Erythroblast (primary cell): ENCODE measurements at regions not wholly inside any gene's neighbourhood (a gene's known extent, or its start where the extent isn't known, plus 50 kb on each side); places are given as distances from the start of the nearest gene placed in this dataset.
A peak's percentile ranks its signal among the peaks of the same experiment; 100 is the strongest.
"Not testable (repeated sequence)": the region's sequence is repeated elsewhere in the genome, so short reads cannot be mapped to it uniquely, and the experiment has no call there.

Experiments used
- DNase-seq, 2 experiments: peaks; one replicate each; lab custom pipeline; 2025; lab: John Stamatoyannopoulos, UW
- GATA1 ChIP-seq: IDR thresholded peaks from 2 replicates; pipeline ENCODE4 v1.6.1; 2011; ENCODE audit warnings: low read depth, mild to moderate bottlenecking, control low read depth, low read length, moderate library complexity
- POLR2A ChIP-seq: IDR thresholded peaks from 2 replicates; pipeline ENCODE4 v1.6.1; 2011; ENCODE audit warnings: mild to moderate bottlenecking, low read length

DNA sequence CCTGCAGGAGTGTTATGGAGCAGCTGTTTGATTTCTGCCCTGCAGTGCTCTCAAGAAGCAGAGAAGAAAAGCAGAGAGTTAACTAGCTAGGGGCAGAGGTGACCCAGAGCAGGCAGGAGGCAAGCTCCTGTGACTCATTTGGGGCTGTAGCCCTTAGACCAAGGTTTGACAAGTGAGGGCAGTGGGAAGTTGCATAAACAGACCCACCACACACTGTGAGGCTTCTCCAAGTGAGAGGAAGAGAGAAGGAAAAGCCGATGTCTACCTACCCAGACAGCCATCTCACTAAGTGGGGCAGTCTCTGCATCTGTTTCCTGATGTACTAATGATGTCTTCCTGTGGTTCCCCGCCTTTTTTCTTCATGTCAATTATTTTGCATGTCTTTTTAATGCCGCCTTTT, 159.9 kb upstream of the NR5A2 start:
- no peak for DNase-seq
- no peak for TF ChIP-seq GATA1
- no peak for TF ChIP-seq POLR2A

DNA sequence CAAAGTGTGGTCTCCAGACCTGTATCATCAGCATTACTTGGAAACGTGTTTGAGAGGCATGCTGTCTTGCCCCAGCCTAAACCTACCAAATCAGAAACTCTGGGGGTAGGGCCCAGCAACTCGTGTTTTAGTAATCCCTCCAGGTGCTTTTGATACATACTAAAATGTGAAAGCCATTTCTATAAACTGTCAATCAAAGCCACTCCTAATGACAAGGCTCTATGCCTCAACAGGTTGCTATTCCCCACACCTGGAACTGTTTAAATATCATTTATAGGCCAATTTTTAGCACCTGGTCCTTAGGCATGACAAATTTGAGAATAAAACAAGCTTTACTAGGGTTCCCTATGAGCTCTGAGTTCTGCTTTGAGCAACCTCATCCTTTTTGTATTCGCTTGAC, 158.7 kb upstream of the NR5A2 start:
- no peak for DNase-seq
- TF ChIP-seq GATA1 (no peak), POLR2A (no peak)

DNA sequence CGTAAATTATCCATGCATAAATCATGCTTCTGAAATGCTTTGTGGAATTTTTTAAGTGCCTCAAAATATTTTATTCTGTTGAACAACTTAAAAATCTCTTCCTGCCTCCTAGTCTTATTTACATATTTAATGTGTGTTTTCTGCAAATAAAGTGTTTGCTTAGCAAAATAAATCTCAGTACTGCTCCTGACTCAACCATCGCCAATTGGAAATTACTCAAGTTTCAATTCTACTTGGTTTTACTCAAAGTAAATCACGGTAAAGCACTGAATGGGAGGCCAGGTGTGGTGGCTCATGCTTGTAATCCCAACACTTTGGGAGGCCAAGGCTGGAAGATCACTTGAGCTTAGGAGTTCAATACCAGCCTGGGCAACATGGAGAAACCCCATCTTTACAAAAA, 152.2 kb upstream of the NR5A2 start:
- DNase-seq, result no peak
- no peak for TF ChIP-seq POLR2A
- TF ChIP-seq GATA1, result no peak

DNA sequence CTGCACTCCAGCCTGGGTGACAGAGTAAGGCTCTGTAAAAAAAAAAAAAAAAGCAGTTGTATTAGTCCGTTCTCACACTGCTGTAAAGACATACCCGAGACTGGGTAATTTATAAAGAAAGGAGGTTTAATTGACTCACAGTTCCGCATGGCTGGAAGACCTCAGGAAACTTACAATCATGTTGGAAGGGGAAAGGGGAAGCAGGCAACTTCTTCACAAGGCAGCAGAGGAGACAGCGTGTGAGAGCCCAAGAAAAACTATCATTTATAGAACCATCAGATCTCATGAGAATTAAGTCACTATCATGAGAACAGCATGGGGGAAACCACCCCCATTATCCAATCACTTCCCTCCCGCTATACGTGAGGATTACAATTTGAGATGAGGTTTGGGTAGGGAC, 151.7 kb upstream of the NR5A2 start:
- no peak for TF ChIP-seq POLR2A
- no peak for TF ChIP-seq GATA1
- no peak for DNase-seq

DNA sequence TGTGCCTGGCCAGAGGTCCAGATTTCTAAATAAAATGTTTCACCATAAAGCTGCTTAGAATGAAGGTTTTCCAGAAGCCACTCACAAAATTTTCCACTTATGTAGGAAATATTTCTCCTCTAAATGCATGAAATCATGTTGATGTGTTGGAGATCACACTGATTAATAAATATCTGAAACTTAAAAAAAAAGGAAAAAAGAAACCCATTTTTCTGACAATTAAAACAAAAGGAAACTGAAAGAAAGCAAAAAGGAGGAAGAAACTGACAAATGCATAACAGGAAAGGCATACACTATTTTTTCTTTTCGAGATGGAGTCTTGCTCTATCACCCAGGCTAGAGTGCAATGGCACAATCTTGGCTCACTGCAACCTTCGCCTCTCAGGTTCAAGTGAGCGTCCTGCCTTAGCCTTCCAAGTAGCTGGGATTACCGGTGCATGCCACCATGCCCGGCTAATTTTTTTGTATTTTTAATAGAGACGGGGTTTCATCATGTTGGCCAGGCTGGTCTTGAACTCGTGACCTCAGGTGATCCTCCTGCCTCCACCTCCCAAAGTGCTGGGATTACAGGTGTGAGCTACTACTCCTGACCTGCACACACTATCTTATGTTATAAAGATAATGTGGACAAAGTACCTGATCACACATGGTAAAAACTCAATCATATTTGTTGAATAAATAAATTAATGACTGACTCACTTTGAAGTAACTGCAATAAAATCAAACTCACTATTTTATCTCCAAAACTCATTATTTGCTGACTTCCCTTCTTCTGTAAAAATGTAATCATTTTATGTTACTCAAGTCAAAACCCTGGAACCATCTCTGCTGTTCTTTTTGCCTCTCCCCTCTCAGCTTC, 149.8 kb upstream of the NR5A2 start:
- DNase-seq, result no peak

DNA sequence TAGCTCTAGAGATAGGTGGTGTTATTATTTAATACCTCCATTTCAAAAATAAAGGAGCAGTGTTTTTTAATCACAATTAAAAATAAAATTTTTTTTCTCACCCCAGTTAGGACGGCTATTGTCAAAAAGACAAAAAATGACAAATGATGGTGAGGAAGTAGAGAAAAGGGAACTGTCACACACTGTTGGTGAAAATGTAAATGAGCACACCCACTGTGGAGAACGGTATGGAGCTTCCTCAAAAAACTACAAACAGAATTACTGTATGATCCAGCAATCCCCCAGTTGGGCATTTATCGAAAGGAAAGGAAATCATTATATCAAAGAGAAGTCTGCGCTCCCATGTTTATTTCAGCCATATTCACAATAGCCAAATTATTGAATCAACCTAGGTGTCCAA, 148.7 kb upstream of the NR5A2 start:
- no peak for TF ChIP-seq GATA1
- no peak for TF ChIP-seq POLR2A
- DNase-seq, result no peak

More for the DNA sequence above, 149.8 kb upstream of the NR5A2 start:
- TF ChIP-seq POLR2A, result no peak

DNA sequence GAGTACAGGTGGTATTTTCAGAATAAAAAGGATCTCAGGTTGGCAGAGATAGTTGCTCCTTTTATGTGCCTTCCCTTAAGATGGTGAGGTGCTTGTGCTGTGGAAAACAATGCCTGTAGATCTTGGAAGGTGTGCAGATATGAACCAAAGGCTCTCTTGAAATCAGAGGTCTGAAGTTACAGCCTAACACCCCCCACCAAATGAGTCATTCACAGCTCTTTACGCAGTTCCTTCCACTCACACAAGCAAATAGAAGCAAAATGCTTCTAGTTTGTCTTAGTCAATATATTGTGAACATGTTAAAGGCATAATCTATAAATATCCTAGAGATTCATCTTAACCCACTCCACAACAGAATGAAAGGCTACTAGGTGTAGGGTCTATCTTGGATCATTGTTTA, 128.9 kb upstream of the NR5A2 start:
- TF ChIP-seq POLR2A, result no peak
- no peak for TF ChIP-seq GATA1
- DNase-seq, result no peak

DNA sequence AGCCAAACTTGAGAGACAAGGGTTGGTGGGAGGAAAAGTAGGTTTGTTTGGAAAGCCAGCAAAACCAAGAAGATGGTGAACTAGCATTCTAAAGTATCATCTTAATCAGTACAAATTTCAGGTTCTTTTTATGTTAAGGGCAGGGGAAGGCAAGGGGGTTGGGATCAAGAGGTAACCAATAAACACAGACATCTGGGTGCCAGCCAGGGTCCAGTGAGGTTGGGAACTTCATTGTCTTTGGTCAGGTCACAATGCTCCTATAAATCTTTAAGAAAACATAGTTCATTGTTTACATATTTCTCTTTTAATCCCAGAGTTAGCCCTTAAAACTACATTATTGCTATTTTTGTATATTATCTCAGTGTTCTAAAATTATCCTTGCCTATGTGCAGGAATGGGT, 126.2 kb upstream of the NR5A2 start:
- no peak for TF ChIP-seq POLR2A
- no peak for TF ChIP-seq GATA1
- DNase-seq, result no peak

DNA sequence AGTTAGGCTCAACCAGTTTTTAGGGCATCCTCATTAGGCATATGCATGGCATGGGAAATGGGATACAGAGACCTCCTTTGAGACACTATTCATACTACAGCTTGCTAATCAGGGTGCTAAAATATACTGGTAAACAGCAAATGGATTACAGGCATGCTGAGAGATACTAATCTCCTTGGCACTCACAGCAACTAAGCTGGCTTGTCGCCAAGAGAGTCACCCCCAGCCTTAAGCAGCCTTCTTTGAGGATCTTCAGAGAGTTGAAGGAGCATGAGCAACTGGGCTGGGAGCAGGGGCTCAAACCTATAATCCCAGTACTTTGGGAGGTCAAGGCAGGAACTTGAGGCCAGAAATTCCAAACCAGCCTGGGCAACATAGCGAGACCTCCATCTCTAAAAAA, 120.1 kb upstream of the NR5A2 start:
- DNase-seq, result peak; percentile 42 to 49
- TF ChIP-seq GATA1 (no peak), POLR2A (no peak)

DNA sequence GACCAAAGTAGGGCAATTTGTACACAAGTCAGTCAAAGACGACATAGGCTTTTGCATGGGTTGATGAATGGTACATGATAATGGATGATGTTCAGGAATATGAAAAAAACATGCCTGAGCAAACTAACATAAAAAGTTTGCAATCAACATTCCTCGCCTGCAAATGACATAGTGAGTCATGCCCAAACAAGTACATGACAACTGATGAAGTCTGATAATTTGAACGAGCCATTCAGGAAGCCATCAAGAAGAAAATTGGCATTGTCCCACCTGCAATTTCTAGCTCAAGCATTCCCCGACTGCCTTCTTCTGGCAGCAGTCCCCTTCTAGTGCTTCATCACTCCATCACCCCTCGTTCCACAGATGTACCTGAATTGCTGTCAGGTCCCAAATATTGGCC, 118.4 kb upstream of the NR5A2 start:
- no peak for DNase-seq
- TF ChIP-seq POLR2A, result no peak
- no peak for TF ChIP-seq GATA1

DNA sequence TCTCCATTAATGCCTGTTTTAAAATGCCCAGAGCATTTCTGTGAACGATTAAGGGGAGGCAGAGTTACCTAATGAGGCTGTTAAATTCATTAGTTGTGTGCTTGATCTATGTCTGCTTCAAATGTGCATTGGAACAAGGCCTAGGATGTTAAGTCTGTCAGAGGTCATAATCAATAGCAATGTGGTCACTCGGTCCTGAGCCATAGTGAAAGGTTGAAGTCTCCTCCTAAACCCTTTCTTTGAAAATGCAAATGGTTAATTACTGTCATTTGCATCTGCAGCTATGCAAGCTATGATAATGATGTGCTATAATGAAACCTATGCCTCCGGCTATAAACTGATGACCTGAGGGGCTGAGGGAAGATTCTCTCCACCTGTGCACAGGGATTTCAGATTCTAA, 114.2 kb upstream of the NR5A2 start:
- TF ChIP-seq GATA1 (no peak), POLR2A (no peak)
- DNase-seq, result no peak

DNA sequence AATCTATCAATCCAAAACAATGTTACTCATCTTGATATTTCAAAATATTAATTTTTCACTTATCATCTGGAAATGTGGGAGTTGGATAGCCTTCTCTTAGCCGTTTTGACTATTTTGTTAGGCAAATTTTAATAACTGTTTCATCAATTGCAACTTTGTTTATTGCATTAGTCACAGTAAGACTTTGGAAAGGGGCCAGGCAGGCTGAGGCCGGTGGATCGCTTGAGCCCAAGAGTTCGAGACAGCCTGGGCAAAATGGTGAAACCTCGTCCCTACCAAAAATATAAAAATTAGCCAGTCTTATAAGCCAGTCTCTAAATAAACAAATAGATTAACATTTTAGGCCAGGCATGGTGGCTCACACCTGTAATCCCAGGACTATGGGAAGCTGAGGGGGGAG, 113.0 kb upstream of the NR5A2 start:
- TF ChIP-seq POLR2A, result no peak
- no peak for TF ChIP-seq GATA1
- no peak for DNase-seq

DNA sequence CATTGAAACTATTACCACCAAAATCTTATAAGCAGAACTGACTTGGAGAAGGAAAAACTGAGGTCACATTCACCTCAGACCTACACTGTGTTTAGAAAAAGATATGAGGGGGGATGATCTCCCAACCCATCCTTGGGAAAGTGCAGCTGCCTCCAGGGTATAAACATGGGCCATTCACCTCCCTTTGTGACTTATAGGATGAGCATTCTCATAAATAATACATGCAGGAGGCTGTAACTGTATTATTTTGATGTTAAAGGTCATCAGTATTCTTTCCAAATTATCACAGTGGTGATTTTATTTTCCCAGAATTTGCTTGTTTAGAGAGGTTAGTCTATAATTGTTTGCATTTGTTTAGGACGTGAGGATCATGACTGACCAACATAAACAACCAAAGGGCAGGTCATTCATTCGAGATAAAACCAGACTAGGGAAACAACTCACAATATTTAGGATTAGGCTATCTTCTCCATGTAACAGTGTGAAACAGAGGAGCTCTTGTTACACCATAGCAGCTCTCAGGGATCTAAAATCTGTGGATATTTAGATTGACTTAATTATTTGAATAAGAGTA, 109.2 kb upstream of the NR5A2 start:
- DNase-seq, result no peak
- TF ChIP-seq GATA1 (no peak), POLR2A (no peak)

DNA sequence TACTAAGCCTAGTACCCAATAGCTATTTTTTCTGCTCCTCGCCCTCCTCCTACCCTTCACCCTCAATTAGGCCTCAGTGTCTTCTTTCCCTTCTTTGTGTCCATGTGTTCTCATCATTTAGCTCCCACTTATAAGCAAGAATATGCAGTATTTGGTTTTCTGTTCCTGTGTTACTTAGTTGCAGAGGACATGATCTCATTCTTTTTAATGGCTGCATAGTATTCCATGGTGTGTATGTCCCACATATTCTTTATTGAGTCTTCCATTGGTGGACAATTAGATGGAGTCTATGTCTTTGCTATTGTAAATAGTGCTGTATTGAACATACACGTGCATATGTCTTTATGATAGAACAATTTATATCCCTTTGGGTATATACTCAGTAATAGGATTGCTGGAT, 106.9 kb upstream of the NR5A2 start:
- TF ChIP-seq GATA1 (no peak), POLR2A (no peak)
- DNase-seq, result no peak

DNA sequence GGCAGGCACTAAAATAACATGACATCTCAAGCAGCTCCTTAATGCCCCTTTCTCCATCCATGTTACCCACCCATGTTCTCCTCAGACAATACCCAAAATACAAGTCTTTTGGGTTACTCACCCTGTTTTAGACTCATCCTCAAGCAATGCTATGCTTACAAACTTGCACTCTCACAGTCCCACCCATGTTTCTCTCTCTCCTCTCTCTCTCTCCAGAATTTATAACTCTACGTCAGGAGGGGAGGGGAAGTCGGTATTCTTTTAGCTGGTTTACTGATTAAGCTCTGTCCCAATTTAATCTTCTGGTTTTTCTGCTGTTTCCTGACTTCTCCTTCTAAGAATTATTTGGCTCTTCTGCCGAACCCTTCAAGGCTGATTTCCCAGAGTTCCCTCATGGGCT, 98.0 kb upstream of the NR5A2 start:
- no peak for DNase-seq
- TF ChIP-seq GATA1 (no peak), POLR2A (no peak)

DNA sequence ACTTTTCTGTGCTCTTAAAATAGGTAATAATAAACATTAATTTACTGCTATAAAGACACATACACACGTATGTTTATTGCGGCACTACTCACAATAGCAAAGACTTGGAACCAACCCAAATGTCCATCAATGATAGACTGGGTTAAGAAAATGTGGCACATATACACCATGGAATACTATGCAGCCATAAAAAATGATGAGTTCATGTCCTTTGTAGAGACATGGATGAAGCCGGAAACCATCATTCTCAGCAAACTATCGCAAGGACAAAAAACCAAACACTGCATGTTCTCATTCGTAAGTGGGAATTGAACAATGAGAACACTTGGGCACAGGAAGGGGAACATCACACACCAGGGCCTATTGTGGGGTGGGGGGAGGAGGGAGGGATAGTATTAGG, 97.4 kb upstream of the NR5A2 start:
- not testable (repeated sequence) for DNase-seq
